HEK293 (cell line): ENCODE measurements at regions not wholly inside any gene's neighbourhood (a gene's known extent, or its start where the extent isn't known, plus 50 kb on each side); places are given as distances from the start of the nearest gene placed in this dataset.

Experiments used
- CTCF ChIA-PET: fragments of 350-600 bp; formaldehyde crosslinking; extraction: SDS; loops from one replicate; lab custom pipeline; 2021; ENCODE audit warnings: antibody characterized with exemption; lab: Yijun Ruan, JAX
- POLR2A ChIA-PET: fragments of 300-600 bp; formaldehyde crosslinking; extraction: SDS; loops from one replicate; lab custom pipeline; 2020; ENCODE audit warnings: antibody characterized with exemption, inconsistent platforms; lab: Yijun Ruan, JAX
- H3K27ac ChIP-seq: fragments of 200-500 bp; sonication (Bioruptor generic); 2 replicates; pipeline ENCODE4 v1.5.1; 2014; ENCODE audit warnings: low read depth, low read length, control low read depth, inconsistent platforms; ENCODE audit errors: extremely low read depth
- H3K36me3 ChIP-seq, 2 experiments: fragments of 200-500 bp in 1 of 2; sonication (Bioruptor generic) in 1 of 2; 1 replicate in 1 of 2; 2 replicates in 1 of 2; pipeline ENCODE4 v1.5.1; 2014 to 2017; ENCODE audit warnings: inconsistent platforms in 2 of 2, low read length in 2 of 2; ENCODE audit not compliant: control insufficient read depth in 2 of 2, insufficient read depth in 1 of 2
- H3K4me1 ChIP-seq: fragments of 200-500 bp; sonication (Bioruptor generic); 2 replicates; pipeline ENCODE4 v1.5.1; 2014; ENCODE audit warnings: mild to moderate bottlenecking, low read length, inconsistent platforms; ENCODE audit not compliant: control insufficient read depth, insufficient read depth
- H3K4me3 ChIP-seq: 2 replicates; pipeline ENCODE4 v1.5.1; 2011; ENCODE audit warnings: low read depth, mild to moderate bottlenecking, control low read depth, low read length, moderate library complexity
- H3K9me3 ChIP-seq: fragments of 200-500 bp; sonication (Bioruptor generic); 2 replicates; pipeline ENCODE4 v1.5.1; 2014; ENCODE audit warnings: low read depth, low read length, inconsistent platforms; ENCODE audit not compliant: control insufficient read depth, insufficient read depth
- AEBP2 ChIP-seq: fragments of 450-650 bp; formaldehyde crosslinking; IDR thresholded peaks from 2 replicates; pipeline ENCODE4 v1.5.1; 2016; ENCODE audit warnings: missing biosample characterization, missing genetic modification characterization, borderline replicate concordance
- BCL11B ChIP-seq: fragments of 450-650 bp; formaldehyde crosslinking; IDR thresholded peaks from 2 replicates; pipeline ENCODE4 v1.5.1; 2016; ENCODE audit warnings: low read depth, missing biosample characterization, missing genetic modification characterization
- ZBTB1 ChIP-seq: fragments of 450-650 bp; formaldehyde crosslinking; IDR thresholded peaks from 2 replicates; pipeline ENCODE4 v1.5.1; 2016; ENCODE audit warnings: missing biosample characterization, missing genetic modification characterization
- ZNF148 ChIP-seq: fragments of 450-650 bp; formaldehyde crosslinking; IDR thresholded peaks from 2 replicates; pipeline ENCODE4 v1.5.0; 2017; ENCODE audit warnings: missing biosample characterization, missing genetic modification characterization, borderline replicate concordance
- ZNF37A ChIP-seq: fragments of 450-650 bp; IDR thresholded peaks from 2 replicates; pipeline ENCODE4 v1.5.1; 2018; ENCODE audit warnings: missing biosample characterization, missing genetic modification characterization
- ZNF423 ChIP-seq: fragments of 450-650 bp; formaldehyde crosslinking; IDR thresholded peaks from 2 replicates; pipeline ENCODE4 v1.5.1; 2016; ENCODE audit warnings: missing biosample characterization, missing genetic modification characterization
- ZNF426 ChIP-seq: fragments of 450-650 bp; formaldehyde crosslinking; IDR thresholded peaks from 2 replicates; pipeline ENCODE4 v1.5.1; 2017; ENCODE audit warnings: missing biosample characterization, missing genetic modification characterization, mild to moderate bottlenecking, inconsistent platforms, moderate library complexity
- ZNF558 ChIP-seq: fragments of 450-650 bp; formaldehyde crosslinking; IDR thresholded peaks from 2 replicates; pipeline ENCODE4 v1.5.1; 2016; ENCODE audit warnings: missing biosample characterization, missing genetic modification characterization
- ZNF560 ChIP-seq: fragments of 450-650 bp; formaldehyde crosslinking; IDR thresholded peaks from 2 replicates; pipeline ENCODE4 v1.5.1; 2017; ENCODE audit warnings: missing biosample characterization, missing genetic modification characterization, borderline replicate concordance
- ZNF561 ChIP-seq: fragments of 450-650 bp; IDR thresholded peaks from 2 replicates; pipeline ENCODE4 v1.5.1; 2018; ENCODE audit warnings: missing biosample characterization, missing genetic modification characterization, borderline replicate concordance
- ZNF585B ChIP-seq: fragments of 450-650 bp; formaldehyde crosslinking; IDR thresholded peaks from 2 replicates; pipeline ENCODE4 v1.5.1; 2016; ENCODE audit warnings: missing biosample characterization, missing genetic modification characterization
- ZNF629 ChIP-seq: fragments of 450-650 bp; formaldehyde crosslinking; IDR thresholded peaks from 2 replicates; pipeline ENCODE4 v1.5.1; 2017; ENCODE audit warnings: missing biosample characterization, missing genetic modification characterization
- TF ChIP-seq, protein P1 (sequence below): fragments of 450-650 bp; formaldehyde crosslinking; IDR thresholded peaks from 2 replicates; pipeline ENCODE4 v1.5.1; 2016; ENCODE audit warnings: missing biosample characterization, missing genetic modification characterization
- TF ChIP-seq, protein P2 (sequence below): fragments of 450-650 bp; formaldehyde crosslinking; conservative IDR thresholded peaks from 2 replicates; pipeline ENCODE4 v1.5.1; 2016; ENCODE audit warnings: low read depth, missing biosample characterization, missing genetic modification characterization
- TF ChIP-seq, protein P3 (sequence below): fragments of 450-650 bp; formaldehyde crosslinking; IDR thresholded peaks from 2 replicates; pipeline ENCODE4 v1.5.1; 2016; ENCODE audit warnings: missing biosample characterization, missing genetic modification characterization, low read depth

GRCh38 chr1:185627761-185628501, 106.3 kb upstream of the HMCN1 start:
- Histone ChIP-seq H3K4me1 (no peaks in the 10 kb centered on the region), H3K9me3 (no peaks in the 10 kb centered on the region), H3K4me3 (no peak overlapping the region), H3K27ac (no peak overlapping the region), H3K36me3 (no peaks in the 10 kb centered on the region)
- ChIA-PET CTCF (no interaction called here), POLR2A (no interaction called here)
- TF ChIP-seq ZNF560 (no peak), AEBP2 (tag by site-specific recombination) (no peak), ZNF561 (no peak)

- POLR2A ChIA-PET: no interaction called here
- no peaks in the 10 kb centered on the region for H3K9me3 ChIP-seq
- TF ChIP-seq, protein P1, sequence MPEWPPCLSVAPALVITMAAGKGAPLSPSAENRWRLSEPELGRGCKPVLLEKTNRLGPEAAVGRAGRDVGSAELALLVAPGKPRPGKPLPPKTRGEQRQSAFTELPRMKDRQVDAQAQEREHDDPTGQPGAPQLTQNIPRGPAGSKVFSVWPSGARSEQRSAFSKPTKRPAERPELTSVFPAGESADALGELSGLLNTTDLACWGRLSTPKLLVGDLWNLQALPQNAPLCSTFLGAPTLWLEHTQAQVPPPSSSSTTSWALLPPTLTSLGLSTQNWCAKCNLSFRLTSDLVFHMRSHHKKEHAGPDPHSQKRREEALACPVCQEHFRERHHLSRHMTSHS (tag by site-specific recombination): no peak
- no peak for TF ChIP-seq ZNF629 (tag by site-specific recombination)
- TF ChIP-seq ZNF423 (tag by site-specific recombination): no peak
- no peak for TF ChIP-seq ZNF37A
- TF ChIP-seq, protein P2, sequence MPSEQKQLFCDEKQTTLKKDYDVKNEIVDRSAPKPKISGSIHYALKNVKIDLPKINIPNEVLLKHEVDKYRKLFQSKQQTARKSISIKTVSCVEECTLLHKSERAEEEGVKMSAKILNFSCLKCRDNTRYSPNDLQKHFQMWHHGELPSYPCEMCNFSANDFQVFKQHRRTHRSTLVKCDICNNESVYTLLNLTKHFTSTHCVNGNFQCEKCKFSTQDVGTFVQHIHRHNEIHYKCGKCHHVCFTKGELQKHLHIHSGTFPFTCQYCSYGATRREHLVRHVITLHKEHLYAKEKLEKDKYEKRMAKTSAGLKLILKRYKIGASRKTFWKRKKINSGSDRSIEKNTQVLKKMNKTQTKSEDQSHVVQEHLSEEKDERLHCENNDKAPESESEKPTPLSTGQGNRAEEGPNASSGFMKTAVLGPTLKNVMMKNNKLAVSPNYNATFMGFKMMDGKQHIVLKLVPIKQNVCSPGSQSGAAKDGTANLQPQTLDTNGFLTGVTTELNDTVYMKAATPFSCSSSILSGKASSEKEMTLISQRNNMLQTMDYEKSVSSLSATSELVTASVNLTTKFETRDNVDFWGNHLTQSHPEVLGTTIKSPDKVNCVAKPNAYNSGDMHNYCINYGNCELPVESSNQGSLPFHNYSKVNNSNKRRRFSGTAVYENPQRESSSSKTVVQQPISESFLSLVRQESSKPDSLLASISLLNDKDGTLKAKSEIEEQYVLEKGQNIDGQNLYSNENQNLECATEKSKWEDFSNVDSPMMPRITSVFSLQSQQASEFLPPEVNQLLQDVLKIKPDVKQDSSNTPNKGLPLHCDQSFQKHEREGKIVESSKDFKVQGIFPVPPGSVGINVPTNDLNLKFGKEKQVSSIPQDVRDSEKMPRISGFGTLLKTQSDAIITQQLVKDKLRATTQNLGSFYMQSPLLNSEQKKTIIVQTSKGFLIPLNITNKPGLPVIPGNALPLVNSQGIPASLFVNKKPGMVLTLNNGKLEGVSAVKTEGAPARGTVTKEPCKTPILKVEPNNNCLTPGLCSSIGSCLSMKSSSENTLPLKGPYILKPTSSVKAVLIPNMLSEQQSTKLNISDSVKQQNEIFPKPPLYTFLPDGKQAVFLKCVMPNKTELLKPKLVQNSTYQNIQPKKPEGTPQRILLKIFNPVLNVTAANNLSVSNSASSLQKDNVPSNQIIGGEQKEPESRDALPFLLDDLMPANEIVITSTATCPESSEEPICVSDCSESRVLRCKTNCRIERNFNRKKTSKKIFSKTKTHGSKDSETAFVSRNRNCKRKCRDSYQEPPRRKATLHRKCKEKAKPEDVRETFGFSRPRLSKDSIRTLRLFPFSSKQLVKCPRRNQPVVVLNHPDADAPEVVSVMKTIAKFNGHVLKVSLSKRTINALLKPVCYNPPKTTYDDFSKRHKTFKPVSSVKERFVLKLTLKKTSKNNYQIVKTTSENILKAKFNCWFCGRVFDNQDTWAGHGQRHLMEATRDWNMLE (tag by site-specific recombination): no peak
- no peak for TF ChIP-seq ZNF558 (tag by site-specific recombination)
- TF ChIP-seq ZNF585B (tag by site-specific recombination): no peak
- no peak overlapping the region for H3K4me3 ChIP-seq
- H3K4me1 ChIP-seq: no peaks in the 10 kb centered on the region
- no peaks in the 10 kb centered on the region for H3K36me3 ChIP-seq
- CTCF ChIA-PET: no interaction called here
- H3K27ac ChIP-seq: no peak overlapping the region
Measured at GRCh38 chr1:185627171-185627570, 107.0 kb upstream of the HMCN1 start.

DNA sequence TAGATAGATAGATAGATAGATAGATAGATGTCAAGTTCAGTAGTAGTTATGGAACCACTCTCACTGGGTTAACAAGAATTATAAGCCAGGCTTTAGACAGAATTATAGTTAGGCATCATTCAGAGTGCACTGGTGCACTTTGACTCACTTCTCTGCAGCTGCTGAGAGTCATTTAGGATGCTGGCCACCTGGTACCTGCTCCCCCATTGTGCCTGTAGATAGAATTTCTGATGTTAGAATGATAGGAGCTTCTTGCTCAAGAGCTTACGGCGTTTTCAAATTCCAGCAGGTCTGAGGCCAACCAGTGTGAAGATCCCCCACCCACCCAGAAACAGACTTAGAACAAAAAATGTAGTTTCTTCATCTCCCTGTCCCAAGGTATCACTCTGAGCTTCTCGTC, 107.8 kb upstream of the HMCN1 start:
- ChIA-PET POLR2A (no interaction called here), CTCF (no interaction called here)
- Histone ChIP-seq H3K27ac (no peak overlapping the region), H3K4me3 (no peak overlapping the region), H3K4me1 (no peaks in the 10 kb centered on the region), H3K9me3 (no peaks in the 10 kb centered on the region), H3K36me3 (no peaks in the 10 kb centered on the region)
- TF ChIP-seq ZNF629 (tag by site-specific recombination) (no peak), ZNF148 (tag by site-specific recombination) (no peak), ZNF426 (no peak), BCL11B (tag by site-specific recombination) (no peak), ZBTB1 (tag by site-specific recombination) (no peak), ZNF561 (no peak)
- TF ChIP-seq, protein P3, sequence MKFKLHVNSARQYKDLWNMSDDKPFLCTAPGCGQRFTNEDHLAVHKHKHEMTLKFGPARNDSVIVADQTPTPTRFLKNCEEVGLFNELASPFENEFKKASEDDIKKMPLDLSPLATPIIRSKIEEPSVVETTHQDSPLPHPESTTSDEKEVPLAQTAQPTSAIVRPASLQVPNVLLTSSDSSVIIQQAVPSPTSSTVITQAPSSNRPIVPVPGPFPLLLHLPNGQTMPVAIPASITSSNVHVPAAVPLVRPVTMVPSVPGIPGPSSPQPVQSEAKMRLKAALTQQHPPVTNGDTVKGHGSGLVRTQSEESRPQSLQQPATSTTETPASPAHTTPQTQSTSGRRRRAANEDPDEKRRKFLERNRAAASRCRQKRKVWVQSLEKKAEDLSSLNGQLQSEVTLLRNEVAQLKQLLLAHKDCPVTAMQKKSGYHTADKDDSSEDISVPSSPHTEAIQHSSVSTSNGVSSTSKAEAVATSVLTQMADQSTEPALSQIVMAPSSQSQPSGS: no peak
